ENCODE measurements at regions not wholly inside any gene's neighbourhood (a gene's known extent, or its start where the extent isn't known, plus 50 kb on each side); places are given as distances from the start of the nearest gene placed in this dataset.

GRCh38 chr3:68176600-68176999 lies 522.2 kb upstream of the SUCLG2 start:
- TF ChIP-seq SIN3A (IDR thresholded peaks at IDR 0.05; ENCODE audit: borderline replicate concordance, insufficient read depth, low read length) (no peak), REST (IDR thresholded peaks at IDR 0.05; ENCODE audit: insufficient read depth in 1 of 2, low read depth in 2 of 2, low read length in 2 of 2) (no peak), POLR2AphosphoS5 (IDR thresholded peaks at IDR 0.05; ENCODE audit: low read depth, low read length) (no peak), TAF1 (IDR thresholded peaks at IDR 0.05; ENCODE audit: borderline replicate concordance, insufficient read depth, low read length) (no peak)
